Fibroblast of pulmonary artery (primary cell): ENCODE measurements at regions not wholly inside any gene's neighbourhood (a gene's known extent, or its start where the extent isn't known, plus 50 kb on each side); places are given as distances from the start of the nearest gene placed in this dataset.

ENCODE experiments used
- DNase-seq: peaks from one replicate; pipeline ENCODE4 v3.0.0-alpha.2; 2010; ENCODE audit warnings: low read depth
- H3K4me3 ChIP-seq: replicated peaks from 2 replicates; pipeline ENCODE4 v1.5.1; 2011; ENCODE audit warnings: low read depth, mild to moderate bottlenecking, control low read depth, low read length, moderate library complexity
- CTCF ChIP-seq: IDR thresholded peaks from 2 replicates; pipeline ENCODE4 v1.5.1; 2011; ENCODE audit warnings: mild to moderate bottlenecking, control low read depth, low read length, inconsistent platforms; ENCODE audit errors: missing control alignments

GRCh38 chr3:90016555-90016954, 909.1 kb downstream of the EPHA3 start:
- no peak for TF ChIP-seq CTCF
- no peak for DNase-seq
- no peak overlapping the region for H3K4me3 ChIP-seq

GRCh38 chr3:90018779-90019178, 911.4 kb downstream of the EPHA3 start:
- DNase-seq = no peak
- H3K4me3 ChIP-seq = no peak overlapping the region
- TF ChIP-seq CTCF = no peak

GRCh38 chr3:90025019-90025418, 917.6 kb downstream of the EPHA3 start:
- no peak for DNase-seq
- no peak for TF ChIP-seq CTCF

GRCh38 chr3:90026406-90026805, 919.0 kb downstream of the EPHA3 start:
- DNase-seq = no peak
- TF ChIP-seq CTCF = no peak
- no peak overlapping the region for H3K4me3 ChIP-seq

More at GRCh38 chr3:90025019-90025418, 917.6 kb downstream of the EPHA3 start:
- H3K4me3 ChIP-seq = no peak overlapping the region

- no peak for TF ChIP-seq CTCF
- no peak for DNase-seq
- no peak overlapping the region for H3K4me3 ChIP-seq
Measured at GRCh38 chr3:90031121-90031520, 923.7 kb downstream of the EPHA3 start.

- DNase-seq = no peak
- H3K4me3 ChIP-seq = no peak overlapping the region
- TF ChIP-seq CTCF = no peak
Measured at GRCh38 chr3:90032980-90033641, 925.7 kb downstream of the EPHA3 start.

- no peak for DNase-seq
- no peak for TF ChIP-seq CTCF
Measured at GRCh38 chr3:90034038-90034437, 926.6 kb downstream of the EPHA3 start.

More at GRCh38 chr3:90034038-90034437, 926.6 kb downstream of the EPHA3 start:
- no peak overlapping the region for H3K4me3 ChIP-seq
